GM04503 (cell line): ENCODE measurements at regions not wholly inside any gene's neighbourhood (a gene's known extent, or its start where the extent isn't known, plus 50 kb on each side); places are given as distances from the start of the nearest gene placed in this dataset.

Experiments
- DNase-seq: peaks from one replicate; pipeline ENCODE4 v3.0.0-alpha.2; 2012; ENCODE audit warnings: low read depth

DNA sequence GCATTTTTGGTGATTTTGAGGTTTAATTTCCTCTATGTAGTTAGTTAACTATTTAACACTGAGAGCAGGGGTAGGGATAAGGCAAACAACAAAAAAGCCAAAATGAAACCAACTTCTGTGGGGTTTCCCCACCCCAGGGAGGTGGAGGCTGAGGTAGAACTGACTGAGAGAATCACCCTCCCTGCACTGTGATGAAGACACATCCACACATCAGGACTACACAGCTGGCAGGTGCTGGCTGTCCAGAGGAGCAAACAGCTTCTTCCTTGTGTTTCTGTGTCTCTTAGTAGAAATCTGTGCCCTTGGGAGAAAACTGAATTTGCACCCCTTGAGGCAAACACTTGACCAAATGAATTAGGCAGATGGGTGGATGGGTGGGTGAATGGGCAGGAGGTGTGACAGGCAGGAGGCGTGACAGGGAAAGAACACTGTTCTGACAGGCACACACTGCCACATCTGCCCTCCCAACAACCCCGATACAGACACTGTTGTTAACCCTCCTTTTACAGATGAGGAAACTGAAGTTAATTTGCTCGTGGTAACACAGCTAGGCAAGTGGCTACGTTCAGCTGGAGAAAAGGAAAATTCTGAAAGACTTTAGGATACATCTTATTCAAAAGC lies 62.9 kb upstream of the AMZ2 start:
- DNase-seq: no peak

DNA sequence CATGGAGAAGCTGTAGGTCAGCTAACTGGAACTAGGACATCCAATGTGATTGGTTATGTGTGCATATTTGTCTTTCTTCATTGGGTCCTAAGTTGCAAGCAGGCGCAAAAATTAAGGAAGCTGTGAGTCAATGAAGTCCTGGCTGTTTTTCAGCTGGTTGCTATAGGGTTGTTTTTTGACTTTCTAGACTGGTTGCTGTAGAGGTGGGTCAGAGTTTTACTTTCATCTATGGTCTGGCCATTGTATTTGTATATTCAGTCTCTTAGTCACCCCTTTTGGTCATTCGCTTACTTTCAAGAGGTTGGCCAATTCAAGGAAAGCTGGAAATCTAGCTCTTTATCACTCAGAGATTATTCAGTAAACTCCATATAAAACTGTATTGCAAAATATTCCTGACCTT lies 62.0 kb upstream of the AMZ2 start:
- DNase-seq: no peak

DNA sequence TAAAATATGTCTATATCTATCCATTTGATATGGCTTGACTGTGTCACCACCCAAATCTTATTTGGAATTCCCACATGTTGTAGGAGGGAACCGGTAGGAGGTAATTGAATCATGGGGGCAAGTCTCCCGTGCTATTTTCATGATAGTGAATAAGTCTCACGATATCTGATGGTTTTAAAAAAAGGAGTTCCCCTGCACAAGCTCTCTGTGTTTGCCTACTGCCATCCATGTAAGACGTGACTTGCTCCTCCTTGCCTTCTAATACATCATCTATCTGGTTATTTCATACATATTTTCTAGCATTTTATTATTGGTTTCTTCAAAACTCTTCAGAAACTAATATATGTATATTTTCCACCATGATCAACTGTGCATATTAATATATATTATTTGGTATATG lies 57.3 kb upstream of the AMZ2 start:
- no peak for DNase-seq

DNA sequence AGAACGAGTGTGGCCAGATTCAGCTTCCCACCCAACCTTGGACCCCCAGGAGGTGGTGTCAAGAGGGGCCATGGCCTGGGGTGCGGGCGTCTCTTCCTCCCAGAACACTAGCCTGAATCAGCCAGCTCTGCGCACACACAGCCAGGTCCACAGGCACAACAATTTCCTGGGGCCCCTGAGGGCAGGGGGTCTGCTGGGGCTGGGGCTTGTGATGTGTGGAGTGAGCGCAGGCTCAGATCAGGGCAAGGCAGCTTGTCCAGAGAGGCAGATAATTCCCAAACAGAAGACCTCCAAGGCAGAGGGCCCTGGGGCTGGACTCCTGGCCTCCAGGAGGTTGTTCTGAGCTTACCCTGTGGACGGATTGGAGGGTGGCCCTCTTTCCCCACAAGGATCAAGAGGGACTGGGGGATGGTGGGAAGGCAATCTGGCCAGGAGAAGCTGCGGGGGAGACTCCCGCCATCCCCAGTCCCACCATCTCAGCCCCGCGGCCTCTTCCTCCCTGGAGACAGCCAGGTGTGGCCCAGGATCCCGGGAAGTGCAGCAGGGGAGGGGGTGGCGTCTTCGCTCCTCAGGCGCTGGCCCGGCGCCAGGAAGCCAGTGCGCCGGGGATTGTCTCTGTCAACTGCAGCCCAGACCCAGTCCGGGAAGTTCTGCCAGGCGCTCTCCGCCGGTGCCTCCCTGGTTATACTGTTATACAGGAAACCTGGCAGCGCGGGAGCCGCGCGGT lies 52.0 kb upstream of the AMZ2 start:
- no peak for DNase-seq

DNA sequence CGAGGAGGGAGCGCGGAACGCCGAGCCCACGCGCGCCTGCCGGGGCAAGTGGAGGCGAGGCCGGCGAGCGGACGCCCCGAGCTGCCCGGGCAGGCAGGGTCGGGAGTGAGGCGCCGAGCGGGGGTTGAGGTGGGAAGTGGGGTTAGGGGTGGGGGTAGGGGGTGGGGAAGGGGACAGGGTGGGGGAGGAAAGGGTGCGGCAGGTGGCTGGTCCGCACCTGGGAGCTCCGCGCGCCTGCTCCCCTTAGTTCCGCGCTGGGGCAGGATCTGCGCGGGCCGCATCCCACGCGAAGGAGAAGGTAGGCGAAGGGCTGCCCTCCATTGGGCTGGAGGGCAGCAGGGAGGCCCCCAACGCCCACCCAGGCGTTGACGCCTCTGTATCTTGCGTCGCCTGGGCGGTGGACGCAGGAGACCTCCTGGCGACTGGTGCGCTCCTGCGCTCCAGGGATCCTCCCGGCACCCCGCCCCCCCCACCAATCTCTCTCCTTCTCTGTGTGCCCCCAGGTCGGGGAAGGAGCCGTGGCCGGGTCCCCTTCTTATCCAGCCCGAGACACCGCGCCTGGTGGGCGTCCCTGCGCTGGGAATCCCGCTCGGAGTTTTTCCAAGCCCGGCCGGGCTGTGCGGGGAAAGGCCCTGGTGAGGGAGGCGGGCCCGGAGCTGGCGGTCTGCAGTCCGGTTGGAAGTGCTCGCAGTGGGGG lies 51.3 kb upstream of the AMZ2 start:
- DNase-seq: no peak

DNA sequence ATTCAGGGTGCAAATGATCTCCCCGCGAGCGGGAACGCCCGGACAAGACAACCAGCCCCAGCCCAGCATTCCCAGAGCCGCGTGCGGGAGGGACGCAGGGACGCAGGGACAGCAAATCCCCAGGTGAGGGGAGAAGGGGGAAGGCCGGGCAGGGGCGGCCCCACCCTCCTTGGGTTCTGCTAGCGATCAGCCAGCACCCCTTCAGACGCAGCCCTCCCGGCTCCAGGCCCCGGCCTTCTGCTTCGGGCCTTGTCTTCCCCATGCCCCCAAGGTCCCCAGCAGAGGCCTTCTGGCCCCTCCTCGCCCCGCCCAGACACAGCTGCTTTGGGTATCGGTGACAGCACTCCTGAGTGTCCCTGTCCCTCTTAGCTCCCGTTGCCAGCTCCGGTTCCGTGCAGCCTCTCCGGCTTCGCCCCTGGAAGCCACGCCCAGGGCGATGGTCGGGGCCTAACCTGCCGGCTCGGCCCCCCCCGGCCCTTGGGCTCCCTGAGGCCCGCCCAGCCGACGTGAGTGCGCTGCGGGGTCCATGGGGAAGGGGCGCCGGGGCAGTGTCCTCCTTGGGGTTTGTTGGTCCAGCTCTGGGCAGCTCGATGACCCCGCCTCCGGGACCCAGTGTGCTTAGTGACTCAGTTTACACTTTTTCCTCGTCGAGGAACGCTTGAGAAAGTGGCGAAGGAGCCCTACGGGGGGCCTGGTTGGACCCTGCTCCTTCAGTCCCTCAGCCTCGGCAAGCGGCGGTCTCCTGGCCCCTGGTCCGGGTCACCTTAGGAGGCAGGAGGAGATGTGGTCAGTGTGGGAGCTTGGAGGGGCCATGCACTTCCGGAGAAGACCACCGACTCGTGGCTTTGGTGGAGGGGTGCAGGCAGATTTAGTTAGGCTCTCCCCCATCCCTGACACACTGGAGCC lies 50.5 kb upstream of the AMZ2 start:
- no peak for DNase-seq

DNA sequence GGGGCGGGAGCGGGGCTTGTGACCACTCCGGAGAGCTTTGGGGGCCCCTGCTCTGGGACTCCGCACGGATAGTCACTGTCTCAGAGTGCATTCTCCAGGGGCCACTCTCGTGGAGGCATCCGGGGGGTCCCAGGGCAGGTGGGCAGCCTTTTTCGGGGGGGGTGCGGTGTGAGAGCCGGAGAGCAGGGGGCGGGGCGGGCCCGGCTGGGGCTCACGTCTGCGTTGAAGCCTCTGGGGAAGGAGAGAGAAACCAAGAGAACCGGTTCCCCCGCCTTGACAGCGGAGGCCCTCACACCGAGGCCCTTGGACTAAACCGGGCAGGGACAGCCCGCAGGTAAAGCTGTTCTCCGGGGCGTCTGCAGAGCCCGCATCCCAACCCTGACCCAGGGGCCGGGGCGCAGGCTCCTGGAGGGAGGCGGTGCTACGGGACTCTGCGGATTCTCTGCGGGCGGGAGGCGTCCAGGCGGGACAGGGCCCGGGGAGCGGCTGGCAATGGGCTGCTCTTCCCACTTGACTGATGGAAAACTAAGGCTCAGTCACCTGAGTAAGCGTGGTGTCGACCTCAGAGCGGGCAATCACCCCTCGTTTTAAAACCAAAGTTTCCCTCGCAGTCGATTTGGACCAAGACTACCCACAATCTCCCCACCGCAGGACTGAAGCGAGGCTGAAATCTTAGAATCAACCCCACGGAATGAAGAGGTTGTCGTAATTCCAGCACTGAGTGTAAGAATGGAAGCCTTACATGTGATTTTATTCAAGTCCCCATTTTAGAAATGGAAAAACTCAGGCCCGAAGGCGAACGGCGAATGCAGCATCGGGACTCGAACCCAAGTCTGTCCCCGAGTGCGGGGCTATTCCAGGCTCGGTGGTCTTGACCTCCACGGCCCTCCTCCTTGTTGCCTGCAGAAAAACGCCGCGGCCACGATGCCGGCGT lies 49.6 kb upstream of the AMZ2 start:
- no peak for DNase-seq
